ENCODE measurements at regions not wholly inside any gene's neighbourhood (a gene's known extent, or its start where the extent isn't known, plus 50 kb on each side); places are given as distances from the start of the nearest gene placed in this dataset.

GRCh38 chr12:104895415-104895814 lies 62.7 kb downstream of the SLC41A2 start:
- H3K36me3 Mint-ChIP-seq (ENCODE audit: low read depth): peaks cover 9% of the 10 kb centered on the region
- TF ChIP-seq CTCF (IDR thresholded peaks at IDR 0.05): no peak
- no peak overlapping the region for H3K4me3 Mint-ChIP-seq
- no peaks in the 10 kb centered on the region for H3K4me1 Mint-ChIP-seq
- peaks cover 22% of the 10 kb centered on the region for H3K9me3 Mint-ChIP-seq
- no peak for DNase-seq
- H3K27ac Mint-ChIP-seq: no peak overlapping the region
- peaks cover 2% of the 10 kb centered on the region for H3K27me3 Mint-ChIP-seq (ENCODE audit: low read depth, poor library complexity)

GRCh38 chr12:104890476-104891096 lies 67.5 kb downstream of the SLC41A2 start:
- Mint-ChIP-seq H3K4me3 (no peak overlapping the region), H3K27ac (no peak overlapping the region), H3K36me3 (ENCODE audit: low read depth) (peaks cover 9% of the 10 kb centered on the region), H3K27me3 (ENCODE audit: low read depth, poor library complexity) (peaks cover 2% of the 10 kb centered on the region), H3K4me1 (no peaks in the 10 kb centered on the region), H3K9me3 (peaks cover 4% of the 10 kb centered on the region)
- DNase-seq: no peak
- no peak for TF ChIP-seq CTCF (IDR thresholded peaks at IDR 0.05)

GRCh38 chr12:104889735-104890134 lies 68.4 kb downstream of the SLC41A2 start:
- DNase-seq: no peak
- TF ChIP-seq CTCF (IDR thresholded peaks at IDR 0.05): no peak
- Mint-ChIP-seq H3K9me3 (peaks cover 6% of the 10 kb centered on the region), H3K27ac (no peak overlapping the region), H3K4me1 (no peaks in the 10 kb centered on the region), H3K4me3 (no peak overlapping the region), H3K27me3 (ENCODE audit: low read depth, poor library complexity) (peaks cover 2% of the 10 kb centered on the region), H3K36me3 (ENCODE audit: low read depth) (peaks cover 9% of the 10 kb centered on the region)

- peaks cover 9% of the 10 kb centered on the region for H3K36me3 Mint-ChIP-seq (ENCODE audit: low read depth)
- peaks cover 5% of the 10 kb centered on the region for H3K27me3 Mint-ChIP-seq (ENCODE audit: low read depth, poor library complexity)
- no peak overlapping the region for H3K4me3 Mint-ChIP-seq
- H3K9me3 Mint-ChIP-seq: peaks cover 14% of the 10 kb centered on the region
- TF ChIP-seq CTCF (IDR thresholded peaks at IDR 0.05): no peak
- DNase-seq: no peak
- no peaks in the 10 kb centered on the region for H3K4me1 Mint-ChIP-seq
- no peak overlapping the region for H3K27ac Mint-ChIP-seq
Observed at GRCh38 chr12:104888892-104889291, 69.2 kb downstream of the SLC41A2 start.

GRCh38 chr12:104888481-104888880 lies 69.6 kb downstream of the SLC41A2 start:
- Mint-ChIP-seq H3K4me3 (no peak overlapping the region), H3K27me3 (ENCODE audit: low read depth, poor library complexity) (peaks cover 5% of the 10 kb centered on the region), H3K27ac (no peak overlapping the region), H3K36me3 (ENCODE audit: low read depth) (peaks cover 9% of the 10 kb centered on the region), H3K4me1 (no peaks in the 10 kb centered on the region), H3K9me3 (peaks cover 18% of the 10 kb centered on the region)
- TF ChIP-seq CTCF (IDR thresholded peaks at IDR 0.05): no peak
- no peak for DNase-seq

GRCh38 chr12:104887452-104887851 lies 70.6 kb downstream of the SLC41A2 start:
- no peak overlapping the region for H3K4me3 Mint-ChIP-seq
- no peaks in the 10 kb centered on the region for H3K4me1 Mint-ChIP-seq
- no peak for TF ChIP-seq CTCF (IDR thresholded peaks at IDR 0.05)
- H3K9me3 Mint-ChIP-seq: peaks cover 28% of the 10 kb centered on the region
- no peak for DNase-seq
- no peak overlapping the region for H3K27ac Mint-ChIP-seq
- peaks cover 13% of the 10 kb centered on the region for H3K36me3 Mint-ChIP-seq (ENCODE audit: low read depth)
- peaks cover 5% of the 10 kb centered on the region for H3K27me3 Mint-ChIP-seq (ENCODE audit: low read depth, poor library complexity)

Measured in nephron progenitor cell (in vitro differentiated cells).